ENCODE measurements at regions not wholly inside any gene's neighbourhood (a gene's known extent, or its start where the extent isn't known, plus 50 kb on each side); places are given as distances from the start of the nearest gene placed in this dataset.

DNA sequence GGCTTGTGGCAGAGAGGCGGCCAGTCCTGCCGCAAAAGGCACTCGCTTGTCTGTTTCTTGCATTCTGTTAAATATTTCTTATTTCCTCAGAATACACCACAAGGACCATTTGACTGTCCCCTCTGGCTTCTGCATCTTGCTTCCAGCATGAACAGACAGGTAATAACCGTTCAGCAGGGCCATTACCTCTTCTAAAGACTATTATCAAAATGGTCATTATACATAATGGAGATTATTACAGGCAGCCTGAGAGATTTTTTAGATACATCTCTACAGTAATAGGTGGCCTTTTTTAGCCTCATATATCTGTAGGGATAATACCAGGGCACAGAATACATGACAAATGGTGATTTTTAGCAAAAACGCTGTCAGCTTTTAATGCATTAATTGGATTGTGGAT, 382.0 kb downstream of the PSAT1 start:
- TF ChIP-seq, protein P1, sequence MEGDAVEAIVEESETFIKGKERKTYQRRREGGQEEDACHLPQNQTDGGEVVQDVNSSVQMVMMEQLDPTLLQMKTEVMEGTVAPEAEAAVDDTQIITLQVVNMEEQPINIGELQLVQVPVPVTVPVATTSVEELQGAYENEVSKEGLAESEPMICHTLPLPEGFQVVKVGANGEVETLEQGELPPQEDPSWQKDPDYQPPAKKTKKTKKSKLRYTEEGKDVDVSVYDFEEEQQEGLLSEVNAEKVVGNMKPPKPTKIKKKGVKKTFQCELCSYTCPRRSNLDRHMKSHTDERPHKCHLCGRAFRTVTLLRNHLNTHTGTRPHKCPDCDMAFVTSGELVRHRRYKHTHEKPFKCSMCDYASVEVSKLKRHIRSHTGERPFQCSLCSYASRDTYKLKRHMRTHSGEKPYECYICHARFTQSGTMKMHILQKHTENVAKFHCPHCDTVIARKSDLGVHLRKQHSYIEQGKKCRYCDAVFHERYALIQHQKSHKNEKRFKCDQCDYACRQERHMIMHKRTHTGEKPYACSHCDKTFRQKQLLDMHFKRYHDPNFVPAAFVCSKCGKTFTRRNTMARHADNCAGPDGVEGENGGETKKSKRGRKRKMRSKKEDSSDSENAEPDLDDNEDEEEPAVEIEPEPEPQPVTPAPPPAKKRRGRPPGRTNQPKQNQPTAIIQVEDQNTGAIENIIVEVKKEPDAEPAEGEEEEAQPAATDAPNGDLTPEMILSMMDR (IDR thresholded peaks at IDR 0.05; ENCODE audit: low read length) = no peak
- TF ChIP-seq EZH2 (optimal IDR thresholded peaks at IDR 0.05; ENCODE audit: low read depth, low read length) = no peak
